K562 (cell line): ENCODE measurements at regions not wholly inside any gene's neighbourhood (a gene's known extent, or its start where the extent isn't known, plus 50 kb on each side); places are given as distances from the start of the nearest gene placed in this dataset.

Source experiments
- ATAC-seq: fragments of 200-7000 bp; cut with Tn5 transposase; 3 replicates; pipeline ENCODE4 v1.9.1; 2020; ENCODE audit warnings: moderate library complexity
- BruUV-seq: library from RNA; stranded (reverse); fragments of 400-500 nt; replicated peaks from 2 replicates; lab custom pipeline; 2021; lab: Mats Ljungman, UMichigan
- CTCF ChIA-PET: fragments of 300-600 bp; formaldehyde crosslinking; extraction: SDS; loops from one replicate; lab custom pipeline; 2021; ENCODE audit warnings: low intra/inter-chr PET ratio; lab: Yijun Ruan, JAX
- POLR2A ChIA-PET: fragments of 300-600, 350-650 bp; sonication (Branson Sonifier 250); formaldehyde crosslinking; extraction: SDS; loops from one replicate; lab custom pipeline; 2021; ENCODE audit warnings: antibody characterized with exemption, inconsistent platforms; lab: Yijun Ruan, JAX
- DNase-seq, 4 experiments: peaks; one replicate each; pipeline versions ENCODE4 v3.0.0 to v3.0.0-alpha.2; 2011 to 2018; ENCODE audit warnings: low spot score in 3 of 4, mixed read lengths in 3 of 4; ENCODE audit errors: extremely low read depth in 1 of 4
- FAIRE-seq: peaks from 2 replicates; lab custom pipeline; 2011; peaks lifted over from hg19 to GRCh38; lab: Jason Lieb, UNC
- H2AFZ ChIP-seq: 2 replicates; pipeline ENCODE4 v1.6.0; 2011; ENCODE audit warnings: low read depth, low read length, control low read depth, inconsistent platforms
- H3K27ac ChIP-seq: fragments of 200-600 bp; 3 replicates; pipeline ENCODE4 v1.8.0; 2011; ENCODE audit warnings: low read depth, mild to moderate bottlenecking, control low read depth, inconsistent platforms, low read length, moderate library complexity, mixed read lengths; ENCODE audit errors: extremely low read depth
- H3K27me3 ChIP-seq, 2 experiments: fragments of 300-600 bp in 1 of 2; 2 replicates in 1 of 2; 3 replicates in 1 of 2; pipeline versions ENCODE4 v1.6.0 to v1.8.0; 2011; ENCODE audit warnings: inconsistent platforms in 2 of 2, low read length in 2 of 2, mild to moderate bottlenecking in 1 of 2, mixed read lengths in 1 of 2, moderate library complexity in 1 of 2; ENCODE audit not compliant: control insufficient read depth in 2 of 2, insufficient read depth in 2 of 2
- H3K36me3 ChIP-seq: fragments of 300-600 bp; 3 replicates; pipeline ENCODE4 v1.8.0; 2011; ENCODE audit warnings: mild to moderate bottlenecking, low read length, inconsistent platforms; ENCODE audit not compliant: control insufficient read depth, insufficient read depth
- H3K4me1 ChIP-seq, 2 experiments: fragments of 200-600 bp in 1 of 2; replicated peaks in 1 of 2; 2 replicates in 1 of 2; 3 replicates in 1 of 2; pipeline versions ENCODE4 v1.5.1 to v1.8.0; 2011; ENCODE audit warnings: inconsistent platforms in 2 of 2, low read length in 2 of 2, mild to moderate bottlenecking in 1 of 2, mixed read lengths in 1 of 2, moderate library complexity in 1 of 2; ENCODE audit not compliant: control insufficient read depth in 2 of 2, insufficient read depth in 2 of 2
- H3K4me2 ChIP-seq: 2 replicates; pipeline ENCODE4 v1.6.1; 2011; ENCODE audit warnings: low read length, control low read depth, inconsistent platforms, mixed read lengths; ENCODE audit not compliant: insufficient read depth
- H3K4me3 ChIP-seq: fragments of 200-600 bp; sonication (generic), shearing (Covaris generic); 2 replicates; pipeline ENCODE4 v1.5.1; 2016; ENCODE audit warnings: control low read depth, inconsistent platforms
- H3K79me2 ChIP-seq: fragments of 200-600 bp; 3 replicates; pipeline ENCODE4 v1.8.0; 2011; ENCODE audit warnings: low read length, inconsistent platforms; ENCODE audit not compliant: control insufficient read depth, insufficient read depth
- H3K9ac ChIP-seq, 2 experiments: 2 replicates each; pipeline versions ENCODE4 v1.6.0 to v1.6.1; 2011; ENCODE audit warnings: low read depth in 2 of 2, low read length in 2 of 2, control low read depth in 1 of 2, inconsistent platforms in 1 of 2, mild to moderate bottlenecking in 1 of 2, mixed read lengths in 1 of 2; ENCODE audit not compliant: insufficient read depth in 1 of 2
- H3K9me1 ChIP-seq: one replicate; pipeline ENCODE4 v1.6.0; 2011; ENCODE audit warnings: inconsistent platforms, mild to moderate bottlenecking, low read length, moderate library complexity; ENCODE audit not compliant: control insufficient read depth, insufficient read depth
- H3K9me3 ChIP-seq: replicated peaks from 2 replicates; pipeline ENCODE4 v1.5.1; 2011; ENCODE audit warnings: low read depth, low read length, inconsistent platforms; ENCODE audit not compliant: control insufficient read depth, insufficient read depth
- H4K20me1 ChIP-seq: replicated peaks from 2 replicates; pipeline ENCODE4 v1.6.1; 2011; ENCODE audit warnings: low read length, inconsistent platforms, mixed read lengths; ENCODE audit not compliant: control insufficient read depth, insufficient read depth
- AFF4 ChIP-seq: sonication (generic); formaldehyde crosslinking; IDR thresholded peaks from 2 replicates; pipeline ENCODE4 v1.8.0; 2023; ENCODE audit warnings: mild to moderate bottlenecking, missing genetic modification reagents
- ATF7 ChIP-seq: fragments of 450-650 bp; IDR thresholded peaks from 2 replicates; pipeline ENCODE4 v1.7.1; 2014; ENCODE audit warnings: mild to moderate bottlenecking, moderate library complexity
- CSDE1 ChIP-seq, 2 experiments: fragments of 450-650 bp; IDR thresholded peaks; 2 replicates each; pipeline ENCODE4 v1.6.1; 2016; ENCODE audit warnings: mild to moderate bottlenecking in 1 of 2
- DMBX1 ChIP-seq: fragments of 250-450 bp; sonication (Bioruptor Pico); IDR thresholded peaks from 2 replicates; pipeline ENCODE4 v1.8.0; 2022; ENCODE audit warnings: inconsistent platforms, mild to moderate bottlenecking, moderate library complexity, borderline replicate concordance
- ETV1 ChIP-seq: fragments of 450-650 bp; conservative IDR thresholded peaks from 2 replicates; pipeline ENCODE4 v1.6.1; 2016; ENCODE audit warnings: missing genetic modification characterization, control low read depth, low read depth, missing compliant biosample characterization
- RNF2 ChIP-seq: sonication (generic); IDR thresholded peaks from 2 replicates; pipeline ENCODE4 v1.6.1; 2016
- SAFB ChIP-seq: fragments of 200-400 bp; formaldehyde crosslinking; IDR thresholded peaks from 2 replicates; pipeline ENCODE4 v1.6.1; 2017; ENCODE audit warnings: low read depth, low read length, borderline replicate concordance
- SIX5 ChIP-seq, 2 experiments: IDR thresholded peaks; 2 replicates each; pipeline ENCODE4 v1.6.1; 2011; ENCODE audit warnings: low read length in 2 of 2, borderline replicate concordance in 1 of 2, low read depth in 1 of 2, mild to moderate bottlenecking in 1 of 2, moderate library complexity in 1 of 2; ENCODE audit not compliant: insufficient read depth in 1 of 2
- SUPT5H ChIP-seq: fragments of 450-650 bp; IDR thresholded peaks from 2 replicates; pipeline ENCODE4 v1.6.1; 2016
- TCF7 ChIP-seq: sonication (generic); IDR thresholded peaks from 2 replicates; pipeline ENCODE4 v1.6.1; 2016; ENCODE audit warnings: antibody characterized with exemption, borderline replicate concordance
- WHSC1 ChIP-seq: IDR thresholded peaks from one replicate; pipeline ENCODE4 v1.6.1; 2012; ENCODE audit warnings: low read length, control low read depth, inconsistent platforms
- ZNF282 ChIP-seq: sonication (generic); formaldehyde crosslinking; IDR thresholded peaks from 2 replicates; pipeline ENCODE4 v1.8.1; 2023; ENCODE audit warnings: missing genetic modification reagents
- ZNF717 ChIP-seq: fragments of 250-450 bp; sonication (Bioruptor Pico); IDR thresholded peaks from 2 replicates; pipeline ENCODE4 v1.5.0; 2021
- WGBS: fragments of 100-300 bp; shearing (Covaris generic); methylation state at CpG from one replicate; pipeline ENCODE4 v1.1.6; 2016; ENCODE audit warnings: low coverage, mixed read lengths; ENCODE audit not compliant: insufficient coverage; ENCODE audit errors: missing lambda C conversion rate; 5-methylcytosine and 5-hydroxymethylcytosine counted together
- in situ Hi-C: fragments of 300-500 bp; cut with MboI; formaldehyde crosslinking; loops from 4 replicates; pipeline ENCODE4 v1.15.0; 2018; ENCODE audit warnings: inconsistent platforms, mixed read lengths
- intact Hi-C: fragments of 100-400 bp; cut with micrococcal nuclease; formaldehyde crosslinking; loops from 2 replicates; pipeline ENCODE4 v1.14.2; 2022
- TF ChIP-seq, protein P1 (sequence below), 2 experiments: fragments of 450-650 bp in 1 of 2; sonication (generic) in 1 of 2; formaldehyde crosslinking in 1 of 2; IDR thresholded peaks in 1 of 2; conservative IDR thresholded peaks in 1 of 2; 2 replicates each; pipeline versions ENCODE4 v1.6.1 to v1.8.1; 2016 to 2023; ENCODE audit warnings: mild to moderate bottlenecking in 2 of 2, moderate library complexity in 2 of 2, inconsistent platforms in 1 of 2, missing genetic modification reagents in 1 of 2
- TF ChIP-seq, protein P2 (sequence below): fragments of 250-450 bp; sonication (Bioruptor Pico); IDR thresholded peaks from 2 replicates; pipeline ENCODE4 v1.5.1; 2021; ENCODE audit warnings: mild to moderate bottlenecking
- TF ChIP-seq, protein P3 (sequence below): fragments of 450-650 bp; formaldehyde crosslinking; IDR thresholded peaks from 2 replicates; pipeline ENCODE4 v1.4.0; 2022; ENCODE audit warnings: missing genetic modification characterization

DNA sequence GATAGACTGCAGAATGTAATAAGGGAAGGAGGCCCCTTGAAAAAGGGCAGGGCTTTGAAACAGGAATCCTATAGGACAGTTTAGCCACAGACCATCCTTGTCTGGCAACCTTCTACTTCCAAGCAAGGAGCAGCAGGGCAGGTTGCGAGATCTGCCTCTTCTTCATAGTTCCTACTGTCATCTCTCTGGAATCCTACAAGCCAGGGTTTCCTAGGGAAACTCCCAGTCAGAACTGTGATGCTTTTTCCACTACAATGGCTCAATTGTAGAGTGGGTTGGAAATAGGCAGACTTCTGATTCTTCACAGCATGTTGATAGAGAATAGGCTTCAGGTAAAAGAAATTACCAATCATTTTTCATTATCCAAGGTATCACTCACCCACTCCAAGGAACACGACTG, 186.3 kb downstream of the DACT1 start:
- peaks cover 1% of the 10 kb centered on the region; the same call in 1 of the 2 replicates for H3K9me3 ChIP-seq
- H3K9me1 ChIP-seq = no peaks in the 10 kb centered on the region
- H3K9ac ChIP-seq = no peak overlapping the region
- H3K27ac ChIP-seq = no peak overlapping the region
- no peaks in the 10 kb centered on the region for H4K20me1 ChIP-seq
- FAIRE-seq (no peak), DNase-seq (no peak), ATAC-seq (no peak)
- no peaks in the 10 kb centered on the region for H3K36me3 ChIP-seq
- POLR2A ChIA-PET = no interaction called here
- in situ Hi-C loops = no loop called here
- H3K4me1 ChIP-seq = no peaks in the 10 kb centered on the region
- no peak overlapping the region for H3K4me3 ChIP-seq
- no TSS peak for BruUV-seq
- H3K79me2 ChIP-seq = no peaks in the 10 kb centered on the region
- CTCF ChIA-PET = no interaction called here
- TF ChIP-seq ETV1 (tag) (no peak), CSDE1 (IDR thresholded peaks at IDR 0.05) (no peak), AFF4 (CRISPR knock-in tag) (no peak), SUPT5H (no peak), WHSC1 (no peak), SAFB (no peak), ZNF717 (CRISPR knock-in tag) (no peak), ATF7 (no peak), TCF7 (no peak), ZNF282 (CRISPR knock-in tag) (no peak), DMBX1 (no peak), RNF2 (no peak), SIX5 (IDR thresholded peaks at IDR 0.05; ENCODE audit: borderline replicate concordance in 1 of 2, insufficient read depth in 1 of 2, low read depth in 1 of 2, low read length in 2 of 2) (no peak)
- TF ChIP-seq, protein P1, sequence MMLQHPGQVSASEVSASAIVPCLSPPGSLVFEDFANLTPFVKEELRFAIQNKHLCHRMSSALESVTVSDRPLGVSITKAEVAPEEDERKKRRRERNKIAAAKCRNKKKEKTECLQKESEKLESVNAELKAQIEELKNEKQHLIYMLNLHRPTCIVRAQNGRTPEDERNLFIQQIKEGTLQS (IDR thresholded peaks at IDR 0.05) = no peak
- TF ChIP-seq, protein P1 (CRISPR knock-in tag; conservative IDR thresholded peaks at IDR 0.05) = no peak
- TF ChIP-seq, protein P2, sequence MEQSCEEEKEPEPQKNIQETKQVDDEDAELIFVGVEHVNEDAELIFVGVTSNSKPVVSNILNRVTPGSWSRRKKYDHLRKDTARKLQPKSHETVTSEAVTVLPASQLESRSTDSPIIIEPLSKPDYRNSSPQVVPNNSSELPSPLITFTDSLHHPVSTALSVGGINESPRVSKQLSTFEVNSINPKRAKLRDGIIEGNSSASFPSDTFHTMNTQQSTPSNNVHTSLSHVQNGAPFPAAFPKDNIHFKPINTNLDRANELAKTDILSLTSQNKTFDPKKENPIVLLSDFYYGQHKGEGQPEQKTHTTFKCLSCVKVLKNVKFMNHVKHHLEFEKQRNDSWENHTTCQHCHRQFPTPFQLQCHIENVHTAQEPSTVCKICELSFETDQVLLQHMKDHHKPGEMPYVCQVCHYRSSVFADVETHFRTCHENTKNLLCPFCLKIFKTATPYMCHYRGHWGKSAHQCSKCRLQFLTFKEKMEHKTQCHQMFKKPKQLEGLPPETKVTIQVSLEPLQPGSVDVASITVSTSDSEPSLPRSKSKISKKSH (CRISPR knock-in tag) = no peak
- TF ChIP-seq, protein P3, sequence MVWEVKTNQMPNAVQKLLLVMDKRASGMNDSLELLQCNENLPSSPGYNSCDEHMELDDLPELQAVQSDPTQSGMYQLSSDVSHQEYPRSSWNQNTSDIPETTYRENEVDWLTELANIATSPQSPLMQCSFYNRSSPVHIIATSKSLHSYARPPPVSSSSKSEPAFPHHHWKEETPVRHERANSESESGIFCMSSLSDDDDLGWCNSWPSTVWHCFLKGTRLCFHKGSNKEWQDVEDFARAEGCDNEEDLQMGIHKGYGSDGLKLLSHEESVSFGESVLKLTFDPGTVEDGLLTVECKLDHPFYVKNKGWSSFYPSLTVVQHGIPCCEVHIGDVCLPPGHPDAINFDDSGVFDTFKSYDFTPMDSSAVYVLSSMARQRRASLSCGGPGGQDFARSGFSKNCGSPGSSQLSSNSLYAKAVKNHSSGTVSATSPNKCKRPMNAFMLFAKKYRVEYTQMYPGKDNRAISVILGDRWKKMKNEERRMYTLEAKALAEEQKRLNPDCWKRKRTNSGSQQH = no peak
- H2AFZ ChIP-seq = no peak overlapping the region
- H3K27me3 ChIP-seq = no peaks in the 10 kb centered on the region
- no peak overlapping the region for H3K4me2 ChIP-seq
- 0% methylated on average over 2 of the region's 2 CpGs for WGBS
- intact Hi-C loops = no loop called here
